ENCODE measurements at regions not wholly inside any gene's neighbourhood (a gene's known extent, or its start where the extent isn't known, plus 50 kb on each side); places are given as distances from the start of the nearest gene placed in this dataset.

DNA sequence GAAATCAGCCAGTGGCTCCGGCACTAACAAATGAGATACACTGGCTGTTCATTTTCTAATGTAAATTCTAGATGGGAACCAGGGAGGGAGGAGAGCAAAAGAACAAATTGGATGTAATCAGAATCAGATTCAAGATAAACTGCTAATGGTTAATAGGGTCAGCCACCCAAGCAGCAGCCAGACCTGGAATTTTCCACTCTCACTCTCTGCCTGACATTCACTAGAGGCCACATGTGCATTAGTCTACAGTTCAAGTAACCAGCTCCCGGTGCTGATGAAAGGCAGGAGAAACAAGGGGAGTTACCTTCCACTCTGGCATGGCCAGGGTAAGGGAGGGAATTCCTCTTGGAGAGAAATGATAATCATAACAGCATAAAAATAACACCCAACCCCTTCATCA, 597.7 kb downstream of the TOX3 start:
- H3K27ac ChIP-seq (ENCODE audit: low read depth) = no peak overlapping the region
- H3K9me2 ChIP-seq (ENCODE audit: insufficient read depth) = no peaks in the 10 kb centered on the region
- H3K36me3 Mint-ChIP-seq (ENCODE audit: low read depth) = no peaks in the 10 kb centered on the region
- H2AFZ ChIP-seq = peak overlapping the region; percentile 53; the same call in 1 of the 2 replicates
- no peak overlapping the region for H3K27ac Mint-ChIP-seq
- H3K4me2 ChIP-seq = 0 out of 2 replicates have a peak overlapping the region, but pooled peaks have one; percentile 20
- peaks cover 65% of the 10 kb centered on the region for H3K4me1 Mint-ChIP-seq
- no peaks in the 10 kb centered on the region for H3F3A ChIP-seq (replicated peaks; ENCODE audit: low read depth)
- H3K4me1 ChIP-seq (ENCODE audit: insufficient read depth) = peaks cover 63% of the 10 kb centered on the region
- DNase-seq (ENCODE audit: low spot score) = no peak
- no peaks in the 10 kb centered on the region for H3K27me3 ChIP-seq (ENCODE audit: insufficient read depth)
- TF ChIP-seq, protein P1, sequence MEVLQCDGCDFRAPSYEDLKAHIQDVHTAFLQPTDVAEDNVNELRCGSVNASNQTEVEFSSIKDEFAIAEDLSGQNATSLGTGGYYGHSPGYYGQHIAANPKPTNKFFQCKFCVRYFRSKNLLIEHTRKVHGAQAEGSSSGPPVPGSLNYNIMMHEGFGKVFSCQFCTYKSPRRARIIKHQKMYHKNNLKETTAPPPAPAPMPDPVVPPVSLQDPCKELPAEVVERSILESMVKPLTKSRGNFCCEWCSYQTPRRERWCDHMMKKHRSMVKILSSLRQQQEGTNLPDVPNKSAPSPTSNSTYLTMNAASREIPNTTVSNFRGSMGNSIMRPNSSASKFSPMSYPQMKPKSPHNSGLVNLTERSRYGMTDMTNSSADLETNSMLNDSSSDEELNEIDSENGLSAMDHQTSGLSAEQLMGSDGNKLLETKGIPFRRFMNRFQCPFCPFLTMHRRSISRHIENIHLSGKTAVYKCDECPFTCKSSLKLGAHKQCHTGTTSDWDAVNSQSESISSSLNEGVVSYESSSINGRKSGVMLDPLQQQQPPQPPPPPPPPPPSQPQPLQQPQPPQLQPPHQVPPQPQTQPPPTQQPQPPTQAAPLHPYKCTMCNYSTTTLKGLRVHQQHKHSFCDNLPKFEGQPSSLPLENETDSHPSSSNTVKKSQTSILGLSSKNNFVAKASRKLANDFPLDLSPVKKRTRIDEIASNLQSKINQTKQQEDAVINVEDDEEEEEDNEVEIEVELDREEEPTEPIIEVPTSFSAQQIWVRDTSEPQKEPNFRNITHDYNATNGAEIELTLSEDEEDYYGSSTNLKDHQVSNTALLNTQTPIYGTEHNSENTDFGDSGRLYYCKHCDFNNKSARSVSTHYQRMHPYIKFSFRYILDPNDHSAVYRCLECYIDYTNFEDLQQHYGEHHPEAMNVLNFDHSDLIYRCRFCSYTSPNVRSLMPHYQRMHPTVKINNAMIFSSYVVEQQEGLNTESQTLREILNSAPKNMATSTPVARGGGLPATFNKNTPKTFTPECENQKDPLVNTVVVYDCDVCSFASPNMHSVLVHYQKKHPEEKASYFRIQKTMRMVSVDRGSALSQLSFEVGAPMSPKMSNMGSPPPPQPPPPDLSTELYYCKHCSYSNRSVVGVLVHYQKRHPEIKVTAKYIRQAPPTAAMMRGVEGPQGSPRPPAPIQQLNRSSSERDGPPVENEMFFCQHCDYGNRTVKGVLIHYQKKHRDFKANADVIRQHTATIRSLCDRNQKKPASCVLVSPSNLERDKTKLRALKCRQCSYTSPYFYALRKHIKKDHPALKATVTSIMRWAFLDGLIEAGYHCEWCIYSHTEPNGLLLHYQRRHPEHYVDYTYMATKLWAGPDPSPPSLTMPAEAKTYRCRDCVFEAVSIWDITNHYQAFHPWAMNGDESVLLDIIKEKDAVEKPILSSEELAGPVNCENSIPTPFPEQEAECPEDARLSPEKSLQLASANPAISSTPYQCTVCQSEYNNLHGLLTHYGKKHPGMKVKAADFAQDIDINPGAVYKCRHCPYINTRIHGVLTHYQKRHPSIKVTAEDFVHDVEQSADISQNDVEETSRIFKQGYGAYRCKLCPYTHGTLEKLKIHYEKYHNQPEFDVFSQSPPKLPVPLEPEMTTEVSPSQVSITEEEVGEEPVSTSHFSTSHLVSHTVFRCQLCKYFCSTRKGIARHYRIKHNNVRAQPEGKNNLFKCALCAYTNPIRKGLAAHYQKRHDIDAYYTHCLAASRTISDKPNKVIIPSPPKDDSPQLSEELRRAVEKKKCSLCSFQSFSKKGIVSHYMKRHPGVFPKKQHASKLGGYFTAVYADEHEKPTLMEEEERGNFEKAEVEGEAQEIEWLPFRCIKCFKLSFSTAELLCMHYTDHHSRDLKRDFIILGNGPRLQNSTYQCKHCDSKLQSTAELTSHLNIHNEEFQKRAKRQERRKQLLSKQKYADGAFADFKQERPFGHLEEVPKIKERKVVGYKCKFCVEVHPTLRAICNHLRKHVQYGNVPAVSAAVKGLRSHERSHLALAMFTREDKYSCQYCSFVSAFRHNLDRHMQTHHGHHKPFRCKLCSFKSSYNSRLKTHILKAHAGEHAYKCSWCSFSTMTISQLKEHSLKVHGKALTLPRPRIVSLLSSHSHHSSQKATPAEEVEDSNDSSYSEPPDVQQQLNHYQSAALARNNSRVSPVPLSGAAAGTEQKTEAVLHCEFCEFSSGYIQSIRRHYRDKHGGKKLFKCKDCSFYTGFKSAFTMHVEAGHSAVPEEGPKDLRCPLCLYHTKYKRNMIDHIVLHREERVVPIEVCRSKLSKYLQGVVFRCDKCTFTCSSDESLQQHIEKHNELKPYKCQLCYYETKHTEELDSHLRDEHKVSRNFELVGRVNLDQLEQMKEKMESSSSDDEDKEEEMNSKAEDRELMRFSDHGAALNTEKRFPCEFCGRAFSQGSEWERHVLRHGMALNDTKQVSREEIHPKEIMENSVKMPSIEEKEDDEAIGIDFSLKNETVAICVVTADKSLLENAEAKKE (CRISPR knock-in tag; IDR thresholded peaks at IDR 0.05) = no peak
- TF ChIP-seq ZNF114 (CRISPR knock-in tag; IDR thresholded peaks at IDR 0.05) = no peak
- H3K27me3 Mint-ChIP-seq (ENCODE audit: insufficient read depth, low read depth, poor library complexity) = no peaks in the 10 kb centered on the region
- no peaks in the 10 kb centered on the region for H4K20me1 ChIP-seq (replicated peaks; ENCODE audit: insufficient read depth)
- no peaks in the 10 kb centered on the region for H3K79me2 ChIP-seq (replicated peaks; ENCODE audit: insufficient read depth)
- no peak for ATAC-seq
- no peaks in the 10 kb centered on the region for H3K36me3 ChIP-seq (ENCODE audit: insufficient read depth)
- H3K4me3 Mint-ChIP-seq = no peak overlapping the region
- no peak overlapping the region for H3K4me3 ChIP-seq
- no peaks in the 10 kb centered on the region; the same call in 2 of the 3 replicates for H3K9me3 Mint-ChIP-seq

DNA sequence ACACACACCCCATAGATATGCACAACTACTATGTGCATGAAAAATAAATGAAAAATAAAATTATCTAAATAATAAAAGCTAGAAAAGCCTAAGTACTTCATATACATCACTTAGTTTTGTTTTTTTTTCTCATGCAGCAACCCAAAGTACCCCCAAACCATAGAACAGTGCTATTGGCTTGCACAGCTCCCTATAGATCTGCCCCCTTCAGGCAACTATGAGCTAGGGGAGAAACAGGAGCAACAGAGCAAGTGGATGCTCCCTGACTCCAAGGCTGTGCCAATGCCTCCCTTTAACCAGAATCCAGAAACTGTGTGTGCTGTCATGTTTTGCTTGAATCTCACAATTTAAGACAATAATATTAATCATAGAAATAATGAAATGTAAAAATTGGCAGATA, 605.5 kb downstream of the TOX3 start:
- no peaks in the 10 kb centered on the region for H3K79me2 ChIP-seq (replicated peaks; ENCODE audit: insufficient read depth)
- TF ChIP-seq, protein P2, sequence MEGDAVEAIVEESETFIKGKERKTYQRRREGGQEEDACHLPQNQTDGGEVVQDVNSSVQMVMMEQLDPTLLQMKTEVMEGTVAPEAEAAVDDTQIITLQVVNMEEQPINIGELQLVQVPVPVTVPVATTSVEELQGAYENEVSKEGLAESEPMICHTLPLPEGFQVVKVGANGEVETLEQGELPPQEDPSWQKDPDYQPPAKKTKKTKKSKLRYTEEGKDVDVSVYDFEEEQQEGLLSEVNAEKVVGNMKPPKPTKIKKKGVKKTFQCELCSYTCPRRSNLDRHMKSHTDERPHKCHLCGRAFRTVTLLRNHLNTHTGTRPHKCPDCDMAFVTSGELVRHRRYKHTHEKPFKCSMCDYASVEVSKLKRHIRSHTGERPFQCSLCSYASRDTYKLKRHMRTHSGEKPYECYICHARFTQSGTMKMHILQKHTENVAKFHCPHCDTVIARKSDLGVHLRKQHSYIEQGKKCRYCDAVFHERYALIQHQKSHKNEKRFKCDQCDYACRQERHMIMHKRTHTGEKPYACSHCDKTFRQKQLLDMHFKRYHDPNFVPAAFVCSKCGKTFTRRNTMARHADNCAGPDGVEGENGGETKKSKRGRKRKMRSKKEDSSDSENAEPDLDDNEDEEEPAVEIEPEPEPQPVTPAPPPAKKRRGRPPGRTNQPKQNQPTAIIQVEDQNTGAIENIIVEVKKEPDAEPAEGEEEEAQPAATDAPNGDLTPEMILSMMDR (conservative IDR thresholded peaks at IDR 0.05; ENCODE audit: low read depth in 2 of 2) = peak; percentile 51 to 59
- TF ChIP-seq JUNB (IDR thresholded peaks at IDR 0.05; ENCODE audit: unreplicated experiment) (no peak), ZNF114 (CRISPR knock-in tag; IDR thresholded peaks at IDR 0.05) (no peak)
- peaks cover 43% of the 10 kb centered on the region for H3K4me1 Mint-ChIP-seq
- DNase-seq (ENCODE audit: low spot score) = peak; percentile 34
- H3K4me1 ChIP-seq (ENCODE audit: insufficient read depth) = peaks cover 24% of the 10 kb centered on the region
- H3K27ac Mint-ChIP-seq = no peak overlapping the region
- no peak overlapping the region for H2AFZ ChIP-seq
- no peak overlapping the region for H3K4me2 ChIP-seq
- H3K27ac ChIP-seq (ENCODE audit: low read depth) = no peak overlapping the region
- H3K9me2 ChIP-seq (ENCODE audit: insufficient read depth) = peaks cover 14% of the 10 kb centered on the region; the same call in 1 of the 2 replicates
- H3K36me3 Mint-ChIP-seq (ENCODE audit: low read depth) = no peaks in the 10 kb centered on the region
- H3K27me3 Mint-ChIP-seq (ENCODE audit: insufficient read depth, low read depth, poor library complexity) = peaks cover 4% of the 10 kb centered on the region
- H4K20me1 ChIP-seq (replicated peaks; ENCODE audit: insufficient read depth) = no peaks in the 10 kb centered on the region
- H3K4me3 ChIP-seq = no peak overlapping the region
- H3K4me3 Mint-ChIP-seq = no peak overlapping the region
- H3K36me3 ChIP-seq (ENCODE audit: insufficient read depth) = no peaks in the 10 kb centered on the region
- no peaks in the 10 kb centered on the region for H3K9me3 Mint-ChIP-seq
- H3K27me3 ChIP-seq (ENCODE audit: insufficient read depth) = no peaks in the 10 kb centered on the region
- no peaks in the 10 kb centered on the region for H3F3A ChIP-seq (replicated peaks; ENCODE audit: low read depth)
- peak; percentile 84 for ATAC-seq
